K562 (cell line): ENCODE measurements at regions not wholly inside any gene's neighbourhood (a gene's known extent, or its start where the extent isn't known, plus 50 kb on each side); places are given as distances from the start of the nearest gene placed in this dataset.

Experiments used
- BRCA1 ChIP-seq, 2 experiments: fragments of 450-650 bp in 1 of 2; sonication (generic) in 1 of 2; formaldehyde crosslinking in 1 of 2; IDR thresholded peaks; 2 replicates each; pipeline versions ENCODE4 v1.5.0 to v1.6.1; 2017 to 2020; ENCODE audit warnings: mild to moderate bottlenecking in 1 of 2, missing genetic modification reagents in 1 of 2
- FOS ChIP-seq: IDR thresholded peaks from 3 replicates; pipeline ENCODE4 v1.6.1; 2011; ENCODE audit not compliant: insufficient read length; ENCODE audit errors: extremely low read depth
- GABPA ChIP-seq: fragments of 200-800 bp; sonication (Bioruptor generic); conservative IDR thresholded peaks from 2 replicates; pipeline ENCODE4 v1.6.1; 2016; ENCODE audit warnings: low read depth, missing genetic modification characterization, missing compliant biosample characterization
- POLR2AphosphoS2 ChIP-seq: IDR thresholded peaks from 2 replicates; pipeline ENCODE4 v1.6.1; 2012; ENCODE audit warnings: low read length, improper control_type of control experiment
- RAD21 ChIP-seq, 2 experiments: fragments of 250-450 bp in 1 of 2; fragments of 450-650 bp in 1 of 2; sonication (Bioruptor Pico) in 1 of 2; formaldehyde crosslinking in 1 of 2; IDR thresholded peaks in 1 of 2; conservative IDR thresholded peaks in 1 of 2; 2 replicates each; pipeline versions ENCODE4 v1.4.0 to v1.8.0; 2020 to 2022; ENCODE audit warnings: mild to moderate bottlenecking in 2 of 2, moderate library complexity in 1 of 2
- SP2 ChIP-seq: IDR thresholded peaks from 2 replicates; pipeline ENCODE4 v1.6.1; 2011; ENCODE audit warnings: mild to moderate bottlenecking, low read depth, low read length, moderate library complexity; ENCODE audit not compliant: poor library complexity, severe bottlenecking; ENCODE audit errors: extremely low read depth
- ZBTB7A ChIP-seq: IDR thresholded peaks from 2 replicates; pipeline ENCODE4 v1.6.1; 2011; ENCODE audit warnings: low read depth, mild to moderate bottlenecking, low read length, moderate library complexity, borderline replicate concordance; ENCODE audit not compliant: control insufficient read depth
- ZNF224 ChIP-seq: sonication (generic); formaldehyde crosslinking; IDR thresholded peaks from 2 replicates; pipeline ENCODE4 v1.8.0; 2022; ENCODE audit warnings: mild to moderate bottlenecking, missing genetic modification reagents
- ZNF282 ChIP-seq: sonication (generic); formaldehyde crosslinking; IDR thresholded peaks from 2 replicates; pipeline ENCODE4 v1.8.1; 2023; ENCODE audit warnings: missing genetic modification reagents
- ZNF57 ChIP-seq: fragments of 450-650 bp; formaldehyde crosslinking; IDR thresholded peaks from 2 replicates; pipeline ENCODE4 v1.4.0; 2020; ENCODE audit warnings: mild to moderate bottlenecking, moderate library complexity
- TF ChIP-seq, protein P1 (sequence below), 3 experiments: IDR thresholded peaks in 2 of 3; conservative IDR thresholded peaks in 1 of 3; 2 replicates each; pipeline ENCODE4 v1.5.1; 2011 to 2012; ENCODE audit warnings: low read length in 3 of 3, mild to moderate bottlenecking in 3 of 3, control low read depth in 2 of 3, improper control_type of control experiment in 1 of 3, inconsistent platforms in 1 of 3, low read depth in 1 of 3, mixed read lengths in 1 of 3, moderate library complexity in 1 of 3; ENCODE audit not compliant: insufficient read depth in 2 of 3
- TF ChIP-seq, protein P2 (sequence below): sonication (generic); formaldehyde crosslinking; IDR thresholded peaks from 2 replicates; pipeline ENCODE4 v1.9.0; 2022; ENCODE audit warnings: mild to moderate bottlenecking, missing genetic modification reagents

GRCh38 chr4:34105311-34105710, 2139.0 kb downstream of the ARAP2 start:
- TF ChIP-seq POLR2AphosphoS2 (no peak), GABPA (tag) (no peak), ZNF57 (CRISPR knock-in tag) (no peak), ZNF224 (no peak), ZNF282 (CRISPR knock-in tag) (no peak), ZBTB7A (no peak), RAD21 (CRISPR knock-in tag; conservative IDR thresholded peaks at IDR 0.05 in 1 of 2, IDR thresholded peaks at IDR 0.05 in 1 of 2) (no peak), SP2 (no peak), BRCA1 (IDR thresholded peaks at IDR 0.05) (no peak), BRCA1 (CRISPR knock-in tag; IDR thresholded peaks at IDR 0.05) (no peak), FOS (no peak)
- TF ChIP-seq, protein P1, sequence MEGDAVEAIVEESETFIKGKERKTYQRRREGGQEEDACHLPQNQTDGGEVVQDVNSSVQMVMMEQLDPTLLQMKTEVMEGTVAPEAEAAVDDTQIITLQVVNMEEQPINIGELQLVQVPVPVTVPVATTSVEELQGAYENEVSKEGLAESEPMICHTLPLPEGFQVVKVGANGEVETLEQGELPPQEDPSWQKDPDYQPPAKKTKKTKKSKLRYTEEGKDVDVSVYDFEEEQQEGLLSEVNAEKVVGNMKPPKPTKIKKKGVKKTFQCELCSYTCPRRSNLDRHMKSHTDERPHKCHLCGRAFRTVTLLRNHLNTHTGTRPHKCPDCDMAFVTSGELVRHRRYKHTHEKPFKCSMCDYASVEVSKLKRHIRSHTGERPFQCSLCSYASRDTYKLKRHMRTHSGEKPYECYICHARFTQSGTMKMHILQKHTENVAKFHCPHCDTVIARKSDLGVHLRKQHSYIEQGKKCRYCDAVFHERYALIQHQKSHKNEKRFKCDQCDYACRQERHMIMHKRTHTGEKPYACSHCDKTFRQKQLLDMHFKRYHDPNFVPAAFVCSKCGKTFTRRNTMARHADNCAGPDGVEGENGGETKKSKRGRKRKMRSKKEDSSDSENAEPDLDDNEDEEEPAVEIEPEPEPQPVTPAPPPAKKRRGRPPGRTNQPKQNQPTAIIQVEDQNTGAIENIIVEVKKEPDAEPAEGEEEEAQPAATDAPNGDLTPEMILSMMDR (IDR thresholded peaks at IDR 0.05 in 2 of 3, conservative IDR thresholded peaks at IDR 0.05 in 1 of 3; ENCODE audit: insufficient read depth in 2 of 3, low read depth in 1 of 3, low read length in 3 of 3): no peak
- TF ChIP-seq, protein P2, sequence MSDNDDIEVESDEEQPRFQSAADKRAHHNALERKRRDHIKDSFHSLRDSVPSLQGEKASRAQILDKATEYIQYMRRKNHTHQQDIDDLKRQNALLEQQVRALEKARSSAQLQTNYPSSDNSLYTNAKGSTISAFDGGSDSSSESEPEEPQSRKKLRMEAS (CRISPR knock-in tag): no peak
